Endothelial cell of umbilical vein (primary cell): ENCODE measurements at regions not wholly inside any gene's neighbourhood (a gene's known extent, or its start where the extent isn't known, plus 50 kb on each side); places are given as distances from the start of the nearest gene placed in this dataset.

ENCODE experiments used
- BruUV-seq: library from RNA; stranded (reverse); fragments of 400-500 nt; replicated peaks from 2 replicates; lab custom pipeline; 2021; lab: Mats Ljungman, UMichigan
- CTCF ChIA-PET: fragments of 300-600, 350-600 bp; sonication (Branson Sonifier 250); formaldehyde crosslinking; loops from one replicate; lab custom pipeline; 2021; ENCODE audit warnings: antibody characterized with exemption, inconsistent platforms; lab: Charles Lee
- POLR2A ChIA-PET: fragments of 300-600, 350-600 bp; sonication (Branson Sonifier 250); formaldehyde crosslinking; loops from one replicate; lab custom pipeline; 2021; ENCODE audit warnings: antibody characterized with exemption, inconsistent platforms; lab: Charles Lee
- DNase-seq: peaks from one replicate; pipeline ENCODE4 v3.0.0-alpha.2; 2011; ENCODE audit warnings: low read depth, low spot score
- FAIRE-seq: peaks from 2 replicates; lab custom pipeline; 2011; peaks lifted over from hg19 to GRCh38; lab: Jason Lieb, UNC
- H2AFZ ChIP-seq: 2 replicates; pipeline ENCODE4 v1.6.0; 2012; ENCODE audit warnings: low read depth, low read length, control low read depth, inconsistent platforms
- H3K27ac ChIP-seq: 2 replicates; pipeline ENCODE4 v1.5.1; 2011; ENCODE audit warnings: low read depth, mild to moderate bottlenecking, control low read depth, low read length, moderate library complexity; ENCODE audit not compliant: insufficient read depth
- H3K27me3 ChIP-seq, 2 experiments: 2 replicates each; pipeline versions ENCODE4 v1.6.0 to v1.6.1; 2011; ENCODE audit warnings: low read length in 2 of 2, mixed read lengths in 1 of 2; ENCODE audit not compliant: control insufficient read depth in 2 of 2, insufficient read depth in 2 of 2
- H3K36me3 ChIP-seq, 2 experiments: 2 replicates in 1 of 2; 3 replicates in 1 of 2; pipeline ENCODE4 v1.5.1; 2011; ENCODE audit warnings: low read length in 2 of 2, mild to moderate bottlenecking in 1 of 2, moderate library complexity in 1 of 2; ENCODE audit not compliant: control insufficient read depth in 2 of 2, insufficient read depth in 2 of 2; ENCODE audit errors: extremely low read depth in 1 of 2
- H3K4me1 ChIP-seq: 3 replicates; pipeline ENCODE4 v1.5.1; 2011; ENCODE audit warnings: mild to moderate bottlenecking, low read length; ENCODE audit not compliant: control insufficient read depth, insufficient read depth; ENCODE audit errors: extremely low read depth
- H3K4me2 ChIP-seq: 2 replicates; pipeline ENCODE4 v1.6.1; 2011; ENCODE audit warnings: low read length, control low read depth, mixed read lengths; ENCODE audit not compliant: insufficient read depth
- H3K4me3 ChIP-seq, 3 experiments: fragments of 200-600 bp in 1 of 3; sonication (generic), shearing (Covaris generic) in 1 of 3; replicated peaks in 1 of 3; 2 replicates each; pipeline ENCODE4 v1.5.1; 2011 to 2016; ENCODE audit warnings: control low read depth in 3 of 3, low read length in 3 of 3, mild to moderate bottlenecking in 2 of 3, inconsistent platforms in 1 of 3, low read depth in 1 of 3, moderate library complexity in 1 of 3; ENCODE audit not compliant: insufficient read depth in 1 of 3
- H3K79me2 ChIP-seq: 2 replicates; pipeline ENCODE4 v1.6.0; 2012; ENCODE audit warnings: low read length, inconsistent platforms; ENCODE audit not compliant: control insufficient read depth, insufficient read depth
- H3K9ac ChIP-seq: replicated peaks from 2 replicates; pipeline ENCODE3; 2011; ENCODE audit warnings: low read length, control low read depth; ENCODE audit not compliant: insufficient read depth; ENCODE audit errors: extremely low read depth
- H3K9me1 ChIP-seq: replicated peaks from 3 replicates; pipeline ENCODE4 v1.6.0; 2011; ENCODE audit warnings: mild to moderate bottlenecking, low read length; ENCODE audit not compliant: control insufficient read depth, insufficient read depth; ENCODE audit errors: extremely low read depth
- H3K9me3 ChIP-seq: replicated peaks from 2 replicates; pipeline ENCODE4 v1.5.1; 2012; ENCODE audit warnings: low read length, inconsistent platforms; ENCODE audit not compliant: control insufficient read depth, insufficient read depth
- H4K20me1 ChIP-seq: replicated peaks from 2 replicates; pipeline ENCODE3; 2011; ENCODE audit warnings: mild to moderate bottlenecking, low read length; ENCODE audit not compliant: control insufficient read depth, insufficient read depth; ENCODE audit errors: extremely low read depth
- EZH2 ChIP-seq: IDR thresholded peaks from 2 replicates; pipeline ENCODE4 v1.6.1; 2012; ENCODE audit warnings: borderline replicate concordance, low read depth, mild to moderate bottlenecking, moderate library complexity, low read length, inconsistent platforms; ENCODE audit not compliant: severe bottlenecking
- FOS ChIP-seq: IDR thresholded peaks from 2 replicates; pipeline ENCODE4 v1.6.1; 2011; ENCODE audit warnings: mild to moderate bottlenecking, low read length, moderate library complexity, borderline replicate concordance; ENCODE audit not compliant: insufficient read depth
- GATA2 ChIP-seq: IDR thresholded peaks from 2 replicates; pipeline ENCODE4 v1.7.0; 2011; ENCODE audit warnings: low read depth, mild to moderate bottlenecking, moderate library complexity, mixed read lengths, low read length; ENCODE audit not compliant: insufficient read length, insufficient read depth
- JUN ChIP-seq: IDR thresholded peaks from 2 replicates; pipeline ENCODE4 v1.6.1; 2011; ENCODE audit warnings: borderline replicate concordance, low read depth; ENCODE audit not compliant: insufficient read length, insufficient read depth
- MAX ChIP-seq: IDR thresholded peaks from 2 replicates; pipeline ENCODE4 v1.6.1; 2011; ENCODE audit not compliant: insufficient read depth, insufficient read length
- MYC ChIP-seq: IDR thresholded peaks from one replicate; pipeline ENCODE4 v1.6.1; 2011; ENCODE audit warnings: mild to moderate bottlenecking, low read depth, low read length
- POLR2A ChIP-seq: IDR thresholded peaks from 2 replicates; pipeline ENCODE4 v1.6.1; 2012; ENCODE audit warnings: low read depth, mild to moderate bottlenecking, control low read depth, low read length
- POLR2AphosphoS5 ChIP-seq: IDR thresholded peaks from 2 replicates; pipeline ENCODE4 v1.6.1; 2012; ENCODE audit warnings: low read depth, mild to moderate bottlenecking, control low read depth, low read length, moderate library complexity; ENCODE audit not compliant: insufficient read depth
- dilution Hi-C: fragments of 300-500 bp; cut with MboI; formaldehyde crosslinking; loops from one replicate; pipeline ENCODE4 v1.15.0; 2019; ENCODE audit warnings: low sequenced_read_pairs; ENCODE audit not compliant: extremely low pct_ligation_motif_present
- intact Hi-C: fragments of 100-400 bp; cut with micrococcal nuclease; formaldehyde crosslinking; loops from one replicate; pipeline ENCODE4 v1.10.0; 2022
- TF ChIP-seq, protein P1 (sequence below), 2 donors: IDR thresholded peaks; 1 replicate in 1 of 2; 2 replicates in 1 of 2; pipeline ENCODE4 v1.5.1; 2011; ENCODE audit warnings: low read length in 2 of 2, mild to moderate bottlenecking in 2 of 2, moderate library complexity in 2 of 2, control low read depth in 1 of 2, inconsistent platforms in 1 of 2, low read depth in 1 of 2; ENCODE audit not compliant: insufficient read depth in 1 of 2; ENCODE audit errors: extremely low read depth in 1 of 2

DNA sequence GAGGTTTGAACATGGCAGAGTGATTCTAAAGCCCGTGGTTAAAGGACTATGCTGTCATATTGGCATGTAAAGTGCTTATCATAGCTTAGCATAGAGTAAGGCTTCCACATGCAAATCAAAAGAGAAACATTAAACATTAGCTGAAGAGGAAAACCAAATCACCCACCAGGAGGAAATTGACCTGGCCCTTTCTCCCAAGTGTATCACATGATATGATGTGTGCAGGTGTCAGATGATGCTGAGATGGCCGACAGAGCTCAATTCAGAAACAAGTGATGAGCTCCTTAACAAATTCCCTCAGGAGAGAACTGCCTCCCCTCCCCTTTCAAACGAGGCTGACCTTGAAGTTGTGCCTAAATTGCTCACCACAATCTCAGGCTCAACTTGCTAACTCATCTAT, 217.1 kb upstream of the BTG1 start:
- Histone ChIP-seq H3K4me1 (peaks cover 3% of the 10 kb centered on the region), H3K27me3 (no peaks in the 10 kb centered on the region), H3K4me2 (no peak overlapping the region), H3K4me3 (no peak overlapping the region), H3K27ac (no peak overlapping the region), H2AFZ (no peak overlapping the region), H3K79me2 (no peaks in the 10 kb centered on the region), H3K9me1 (no peaks in the 10 kb centered on the region), H4K20me1 (no peaks in the 10 kb centered on the region), H3K9ac (no peak overlapping the region), H3K9me3 (no peaks in the 10 kb centered on the region), H3K36me3 (no peaks in the 10 kb centered on the region)
- intact Hi-C loops: no loop called here
- no TSS peak for BruUV-seq
- ChIA-PET POLR2A (no interaction called here), CTCF (interaction anchor here (1.0 kb wide), 1 partner anchor 208 kb away, joined by 3 read pairs; no protein-coding TSS in a partner anchor)
- dilution Hi-C loops: no loop called here
- TF ChIP-seq, protein P1, sequence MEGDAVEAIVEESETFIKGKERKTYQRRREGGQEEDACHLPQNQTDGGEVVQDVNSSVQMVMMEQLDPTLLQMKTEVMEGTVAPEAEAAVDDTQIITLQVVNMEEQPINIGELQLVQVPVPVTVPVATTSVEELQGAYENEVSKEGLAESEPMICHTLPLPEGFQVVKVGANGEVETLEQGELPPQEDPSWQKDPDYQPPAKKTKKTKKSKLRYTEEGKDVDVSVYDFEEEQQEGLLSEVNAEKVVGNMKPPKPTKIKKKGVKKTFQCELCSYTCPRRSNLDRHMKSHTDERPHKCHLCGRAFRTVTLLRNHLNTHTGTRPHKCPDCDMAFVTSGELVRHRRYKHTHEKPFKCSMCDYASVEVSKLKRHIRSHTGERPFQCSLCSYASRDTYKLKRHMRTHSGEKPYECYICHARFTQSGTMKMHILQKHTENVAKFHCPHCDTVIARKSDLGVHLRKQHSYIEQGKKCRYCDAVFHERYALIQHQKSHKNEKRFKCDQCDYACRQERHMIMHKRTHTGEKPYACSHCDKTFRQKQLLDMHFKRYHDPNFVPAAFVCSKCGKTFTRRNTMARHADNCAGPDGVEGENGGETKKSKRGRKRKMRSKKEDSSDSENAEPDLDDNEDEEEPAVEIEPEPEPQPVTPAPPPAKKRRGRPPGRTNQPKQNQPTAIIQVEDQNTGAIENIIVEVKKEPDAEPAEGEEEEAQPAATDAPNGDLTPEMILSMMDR (IDR thresholded peaks at IDR 0.05; ENCODE audit: extremely low read depth in 1 of 2, insufficient read depth in 1 of 2, low read depth in 1 of 2, low read length in 2 of 2): no peak
- TF ChIP-seq MYC (no peak), MAX (no peak), POLR2AphosphoS5 (no peak), FOS (no peak), EZH2 (no peak), GATA2 (no peak), POLR2A (no peak), JUN (no peak)
- FAIRE-seq (no peak), DNase-seq (no peak)
